CD14-positive monocyte (primary cell): ENCODE measurements at regions not wholly inside any gene's neighbourhood (a gene's known extent, or its start where the extent isn't known, plus 50 kb on each side); places are given as distances from the start of the nearest gene placed in this dataset.

ENCODE experiments used
- DNase-seq, 3 donors: peaks; one replicate each; pipeline ENCODE4 v3.0.0-alpha.2; 2011 to 2022
- H2AFZ ChIP-seq: 2 replicates; pipeline ENCODE4 v1.6.0; 2012; ENCODE audit warnings: mild to moderate bottlenecking, low read depth, low read length, inconsistent platforms; ENCODE audit not compliant: insufficient read depth, poor library complexity, severe bottlenecking
- H3K27ac ChIP-seq, 2 donors: 1 replicate in 1 of 2; 2 replicates in 1 of 2; pipeline ENCODE4 v1.5.1; 2012 to 2013; ENCODE audit warnings: low read length in 2 of 2, control low read depth in 1 of 2, inconsistent platforms in 1 of 2, low read depth in 1 of 2, mild to moderate bottlenecking in 1 of 2
- H3K27me3 ChIP-seq, 2 donors: one replicate each; pipeline versions ENCODE4 v1.6.0 to v1.6.1; 2011 to 2013; ENCODE audit warnings: low read length in 2 of 2; ENCODE audit not compliant: control insufficient read depth in 2 of 2, insufficient read depth in 2 of 2
- H3K36me3 ChIP-seq, 2 donors: replicated peaks in 1 of 2; 1 replicate in 1 of 2; 2 replicates in 1 of 2; pipeline versions ENCODE4 v1.5.1 to v1.6.1; 2012 to 2013; ENCODE audit warnings: low read length in 2 of 2, control low read depth in 1 of 2, inconsistent platforms in 1 of 2, mild to moderate bottlenecking in 1 of 2; ENCODE audit not compliant: insufficient read depth in 2 of 2, control insufficient read depth in 1 of 2
- H3K4me1 ChIP-seq, 2 donors: 1 replicate in 1 of 2; 2 replicates in 1 of 2; pipeline versions ENCODE4 v1.5.1 to v1.6.1; 2012 to 2013; ENCODE audit warnings: low read length in 2 of 2, control low read depth in 1 of 2, inconsistent platforms in 1 of 2, mild to moderate bottlenecking in 1 of 2, moderate library complexity in 1 of 2; ENCODE audit not compliant: insufficient read depth in 2 of 2, control insufficient read depth in 1 of 2
- H3K4me2 ChIP-seq: replicated peaks from 2 replicates; pipeline ENCODE3; 2012; ENCODE audit warnings: low read length, moderate library complexity, mild to moderate bottlenecking; ENCODE audit not compliant: poor library complexity, severe bottlenecking; ENCODE audit errors: extremely low read depth
- H3K4me3 ChIP-seq, 3 experiments: fragments of 200-600 bp in 1 of 3; sonication (generic) in 1 of 3; replicated peaks in 1 of 3; 1 replicate in 2 of 3; 2 replicates in 1 of 3; pipeline ENCODE4 v1.5.1; 2011 to 2013; ENCODE audit warnings: low read length in 3 of 3, mild to moderate bottlenecking in 3 of 3, control low read depth in 2 of 3, low read depth in 2 of 3, inconsistent platforms in 1 of 3, moderate library complexity in 1 of 3
- H3K79me2 ChIP-seq: 2 replicates; pipeline ENCODE4 v1.6.0; 2012; ENCODE audit warnings: mild to moderate bottlenecking, control low read depth, inconsistent platforms, low read length, moderate library complexity; ENCODE audit not compliant: insufficient read depth
- H3K9ac ChIP-seq: 2 replicates; pipeline ENCODE4 v1.6.0; 2017; ENCODE audit warnings: low read length, mild to moderate bottlenecking; ENCODE audit not compliant: insufficient read depth, poor library complexity, severe bottlenecking
- H3K9me3 ChIP-seq, 2 donors: replicated peaks in 1 of 2; 1 replicate in 1 of 2; 2 replicates in 1 of 2; pipeline versions ENCODE4 v1.5.1 to v1.6.1; 2012 to 2013; ENCODE audit warnings: low read length in 2 of 2, control low read depth in 1 of 2; ENCODE audit not compliant: control insufficient read depth in 1 of 2, insufficient read depth in 1 of 2
- H4K20me1 ChIP-seq: 2 replicates; pipeline ENCODE4 v1.6.0; 2012; ENCODE audit warnings: mild to moderate bottlenecking, low read length, control low read depth, moderate library complexity; ENCODE audit not compliant: insufficient read depth
- H3K27ac Mint-ChIP-seq, 7 donors: one replicate each; pipeline ENCODE4 v1.8.0; 2020; ENCODE audit warnings: mild to moderate bottlenecking in 7 of 7, mixed read lengths in 7 of 7, moderate library complexity in 6 of 7, inconsistent platforms in 2 of 7
- H3K27me3 Mint-ChIP-seq, 3 donors: one replicate each; pipeline ENCODE4 v1.8.0; 2021 to 2022; ENCODE audit warnings: low read depth in 3 of 3, mild to moderate bottlenecking in 3 of 3, mixed read lengths in 3 of 3, moderate library complexity in 3 of 3, inconsistent platforms in 1 of 3
- H3K36me3 Mint-ChIP-seq, 2 donors: one replicate each; pipeline ENCODE4 v1.8.0; 2020; ENCODE audit warnings: mixed read lengths in 2 of 2, inconsistent platforms in 1 of 2, mild to moderate bottlenecking in 1 of 2
- H3K4me1 Mint-ChIP-seq: one replicate; pipeline ENCODE4 v1.8.0; 2020; ENCODE audit warnings: mild to moderate bottlenecking, mixed read lengths
- H3K4me3 Mint-ChIP-seq, 2 donors: one replicate each; pipeline ENCODE4 v1.8.0; 2020; ENCODE audit warnings: mild to moderate bottlenecking in 2 of 2, mixed read lengths in 2 of 2, moderate library complexity in 1 of 2
- H3K9me3 Mint-ChIP-seq, 7 donors: one replicate each; pipeline ENCODE4 v1.8.0; 2020 to 2022; ENCODE audit warnings: mixed read lengths in 7 of 7, mild to moderate bottlenecking in 6 of 7, moderate library complexity in 6 of 7, inconsistent platforms in 2 of 7
- WGBS: methylation state at CpG from one replicate; pipeline ENCODE4 v1.1.5; 2013; ENCODE audit warnings: missing lambda C conversion rate; ENCODE audit not compliant: insufficient coverage; 5-methylcytosine and 5-hydroxymethylcytosine counted together
- intact Hi-C, 2 donors: fragments of 100-400 bp; cut with micrococcal nuclease; formaldehyde crosslinking; loops; one replicate each; pipeline versions ENCODE4 v1.15.0 to v1.15.1; 2023
- TF ChIP-seq, protein P1 (sequence below): fragments of 200-600 bp; IDR thresholded peaks from one replicate; pipeline ENCODE4 v1.8.0; 2022; ENCODE audit warnings: antibody characterized with exemption, mild to moderate bottlenecking

GRCh38 chrX:39679497-39680157 is 418.1 kb downstream of the BCOR start:
- no peak overlapping the region for H3K4me2 ChIP-seq
- no peaks in the 10 kb centered on the region for H3K79me2 ChIP-seq
- H3K4me1 ChIP-seq: no peaks in the 10 kb centered on the region
- no peaks in the 10 kb centered on the region for H3K36me3 ChIP-seq
- no peak for DNase-seq
- no peaks in the 10 kb centered on the region for H3K9me3 ChIP-seq
- no peaks in the 10 kb centered on the region for H3K4me1 Mint-ChIP-seq
- no peaks in the 10 kb centered on the region for H3K36me3 Mint-ChIP-seq
- H4K20me1 ChIP-seq: no peaks in the 10 kb centered on the region
- H3K27ac ChIP-seq: no peak overlapping the region
- intact Hi-C loops: no loop called here
- TF ChIP-seq, protein P1, sequence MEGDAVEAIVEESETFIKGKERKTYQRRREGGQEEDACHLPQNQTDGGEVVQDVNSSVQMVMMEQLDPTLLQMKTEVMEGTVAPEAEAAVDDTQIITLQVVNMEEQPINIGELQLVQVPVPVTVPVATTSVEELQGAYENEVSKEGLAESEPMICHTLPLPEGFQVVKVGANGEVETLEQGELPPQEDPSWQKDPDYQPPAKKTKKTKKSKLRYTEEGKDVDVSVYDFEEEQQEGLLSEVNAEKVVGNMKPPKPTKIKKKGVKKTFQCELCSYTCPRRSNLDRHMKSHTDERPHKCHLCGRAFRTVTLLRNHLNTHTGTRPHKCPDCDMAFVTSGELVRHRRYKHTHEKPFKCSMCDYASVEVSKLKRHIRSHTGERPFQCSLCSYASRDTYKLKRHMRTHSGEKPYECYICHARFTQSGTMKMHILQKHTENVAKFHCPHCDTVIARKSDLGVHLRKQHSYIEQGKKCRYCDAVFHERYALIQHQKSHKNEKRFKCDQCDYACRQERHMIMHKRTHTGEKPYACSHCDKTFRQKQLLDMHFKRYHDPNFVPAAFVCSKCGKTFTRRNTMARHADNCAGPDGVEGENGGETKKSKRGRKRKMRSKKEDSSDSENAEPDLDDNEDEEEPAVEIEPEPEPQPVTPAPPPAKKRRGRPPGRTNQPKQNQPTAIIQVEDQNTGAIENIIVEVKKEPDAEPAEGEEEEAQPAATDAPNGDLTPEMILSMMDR: no peak
- H3K27ac Mint-ChIP-seq: no peak overlapping the region
- H3K9me3 Mint-ChIP-seq: peaks cover 0 to 10% (median 0%) of the 10 kb centered on the region in 7 donors
- H3K27me3 ChIP-seq: no peaks in the 10 kb centered on the region
- H3K4me3 Mint-ChIP-seq: no peak overlapping the region
- 100% methylated on average over 1 of the region's 8 CpGs for WGBS
- H2AFZ ChIP-seq: no peak overlapping the region
- H3K4me3 ChIP-seq: no peak overlapping the region
- H3K9ac ChIP-seq: no peak overlapping the region
- peaks cover under 1 to 13% (median 5%) of the 10 kb centered on the region in 3 donors for H3K27me3 Mint-ChIP-seq

DNA sequence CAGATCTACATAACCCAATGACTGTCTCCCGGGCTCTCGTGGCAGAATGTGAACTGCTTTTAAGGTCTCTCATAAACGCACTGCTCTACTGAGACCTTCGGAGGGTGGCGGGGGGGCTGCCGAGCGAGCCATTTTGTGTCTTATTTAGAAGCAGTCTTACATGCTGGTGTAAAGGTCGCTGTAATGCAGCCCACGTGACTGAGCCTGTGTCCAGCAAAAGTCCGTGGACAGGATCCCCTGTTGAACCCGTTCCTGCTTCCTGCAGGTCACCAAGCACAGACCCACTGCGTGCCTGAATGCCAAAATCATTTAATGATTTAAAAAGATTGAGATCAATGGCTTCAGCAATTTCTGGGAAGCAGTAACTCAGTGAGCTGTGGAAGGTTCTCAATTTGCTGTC is 415.9 kb downstream of the BCOR start:
- H3K27ac ChIP-seq: no peak overlapping the region
- no peak overlapping the region for H3K4me3 ChIP-seq
- Mint-ChIP-seq H3K4me1 (no peaks in the 10 kb centered on the region), H3K4me3 (no peak overlapping the region), H3K9me3 (peaks cover 0 to 7% (median 1%) of the 10 kb centered on the region in 7 donors), H3K27me3 (peaks cover 4 to 15% (median 6%) of the 10 kb centered on the region in 3 donors), H3K36me3 (no peaks in the 10 kb centered on the region), H3K27ac (peak overlapping the region in 1 of 7 donors; percentile 43)
- no peaks in the 10 kb centered on the region for H3K4me1 ChIP-seq
- TF ChIP-seq, protein P1: no peak
- DNase-seq: no peak
- no peak overlapping the region for H3K4me2 ChIP-seq
- no peak overlapping the region for H3K9ac ChIP-seq
- intact Hi-C loops: no loop called here
- H3K9me3 ChIP-seq: no peaks in the 10 kb centered on the region
- H3K36me3 ChIP-seq: no peaks in the 10 kb centered on the region
- 93% methylated on average over 6 of the region's 12 CpGs for WGBS
- H2AFZ ChIP-seq: no peak overlapping the region
- no peaks in the 10 kb centered on the region for H3K27me3 ChIP-seq
- no peaks in the 10 kb centered on the region for H4K20me1 ChIP-seq
- H3K79me2 ChIP-seq: no peaks in the 10 kb centered on the region
